ENCODE measurements at regions not wholly inside any gene's neighbourhood (a gene's known extent, or its start where the extent isn't known, plus 50 kb on each side); places are given as distances from the start of the nearest gene placed in this dataset.

DNA sequence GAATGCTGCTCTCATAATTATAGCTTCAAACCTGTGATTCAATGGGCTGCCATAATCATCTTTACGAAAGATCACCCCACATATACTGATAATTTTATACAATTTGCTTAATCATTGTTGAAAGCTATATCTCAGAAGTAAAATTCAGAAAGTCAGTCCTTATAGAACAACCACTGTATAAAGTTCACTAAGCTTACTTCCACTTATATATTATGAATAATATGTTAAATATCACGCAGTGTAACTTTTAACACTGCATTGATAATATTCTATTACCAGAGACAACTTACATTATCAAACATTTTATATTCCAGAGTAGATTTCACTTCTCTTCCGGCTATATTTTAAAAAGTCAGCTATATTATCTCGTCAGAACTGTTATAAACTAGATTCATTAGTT is 550.1 kb upstream of the PCDH20 start:
- no peaks in the 10 kb centered on the region for H3K9me3 ChIP-seq (replicated peaks; ENCODE audit: control insufficient read depth, low read depth, low read length)
- H3K27me3 ChIP-seq (ENCODE audit: control insufficient read depth, insufficient read depth, low read length): no peaks in the 10 kb centered on the region
- H3K36me3 ChIP-seq (ENCODE audit: control insufficient read depth, insufficient read depth, low read length): no peaks in the 10 kb centered on the region
- WGBS (ENCODE audit: insufficient coverage): no CpG with 5 or more reads among the region's 4 CpGs
- H3K4me3 ChIP-seq (ENCODE audit: low read length): no peak overlapping the region
- H3K27ac ChIP-seq (ENCODE audit: low read length): no peak overlapping the region
- DNase-seq: no peak
- no peaks in the 10 kb centered on the region for H3K4me1 ChIP-seq (ENCODE audit: control insufficient read depth, insufficient read depth, low read length)

DNA sequence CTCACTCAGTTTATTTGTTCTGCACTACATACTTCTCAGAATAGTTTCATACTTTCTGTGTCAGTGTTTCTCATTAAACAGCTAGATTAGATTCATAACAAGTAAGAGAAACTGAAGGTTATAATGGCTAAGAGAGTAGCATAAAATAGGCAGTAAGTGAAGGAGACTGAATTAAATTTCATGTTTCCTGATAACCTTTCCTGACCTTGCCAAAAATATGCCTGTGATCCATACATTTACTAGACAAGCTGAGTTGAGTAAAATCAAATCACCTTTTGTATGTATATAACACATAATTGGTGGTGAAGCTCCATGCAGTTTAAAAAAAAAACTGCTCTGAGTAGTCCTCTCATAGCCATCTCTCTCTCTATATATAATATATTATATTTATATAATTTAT is 545.3 kb upstream of the PCDH20 start:
- Histone ChIP-seq H3K36me3 (ENCODE audit: control insufficient read depth, insufficient read depth, low read length) (no peaks in the 10 kb centered on the region), H3K9me3 (replicated peaks; ENCODE audit: control insufficient read depth, low read depth, low read length) (no peaks in the 10 kb centered on the region), H3K4me1 (ENCODE audit: control insufficient read depth, insufficient read depth, low read length) (no peaks in the 10 kb centered on the region), H3K27me3 (ENCODE audit: control insufficient read depth, insufficient read depth, low read length) (no peaks in the 10 kb centered on the region), H3K4me3 (ENCODE audit: low read length) (no peak overlapping the region), H3K27ac (ENCODE audit: low read length) (no peak overlapping the region)
- no peak for DNase-seq

DNA sequence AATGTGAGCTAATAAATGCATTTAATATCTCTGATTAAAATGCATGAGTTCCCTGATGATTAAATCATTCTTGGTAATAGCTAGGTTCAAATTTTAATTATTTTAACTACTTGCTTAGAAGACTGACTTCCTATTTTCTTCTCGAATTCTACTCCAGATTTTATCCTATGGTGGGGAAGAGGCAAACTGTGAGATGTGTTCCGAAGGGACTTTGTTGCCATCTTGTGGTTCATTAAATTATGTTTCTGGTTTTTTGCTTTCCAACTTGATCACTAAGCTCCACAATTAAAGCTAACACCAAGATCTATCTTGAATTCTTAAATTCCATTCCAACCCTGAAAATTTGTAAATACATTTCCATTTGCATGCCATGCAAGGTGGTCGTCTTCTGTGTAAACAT is 538.4 kb upstream of the PCDH20 start:
- Histone ChIP-seq H3K27me3 (ENCODE audit: control insufficient read depth, insufficient read depth, low read length) (no peaks in the 10 kb centered on the region), H3K4me1 (ENCODE audit: control insufficient read depth, insufficient read depth, low read length) (no peaks in the 10 kb centered on the region), H3K4me3 (ENCODE audit: low read length) (no peak overlapping the region), H3K27ac (ENCODE audit: low read length) (no peak overlapping the region), H3K36me3 (ENCODE audit: control insufficient read depth, insufficient read depth, low read length) (no peaks in the 10 kb centered on the region), H3K9me3 (replicated peaks; ENCODE audit: control insufficient read depth, low read depth, low read length) (no peaks in the 10 kb centered on the region)
- peak; percentile 60 for DNase-seq
- WGBS (ENCODE audit: insufficient coverage): 10% methylated on average over 1 of the region's 3 CpGs

DNA sequence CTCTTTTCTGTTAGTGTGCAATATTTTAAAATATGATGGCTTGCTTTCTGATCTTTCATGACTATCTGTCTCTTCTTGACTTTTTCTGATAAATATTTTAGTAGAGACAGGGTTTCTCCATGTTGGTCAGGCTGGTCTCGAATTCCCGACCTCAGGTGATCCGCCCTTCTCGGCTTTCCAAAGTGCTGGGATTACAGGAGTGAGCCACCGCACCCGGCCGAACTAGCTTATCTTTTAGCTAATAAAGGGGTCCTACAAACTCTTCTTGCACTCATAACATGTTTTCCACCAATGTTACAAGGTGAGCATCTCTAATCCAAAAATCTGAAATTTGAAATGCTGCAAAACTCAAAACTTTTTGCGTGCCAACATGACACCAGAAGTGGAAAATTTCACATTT is 535.2 kb upstream of the PCDH20 start:
- Histone ChIP-seq H3K27me3 (ENCODE audit: control insufficient read depth, insufficient read depth, low read length) (no peaks in the 10 kb centered on the region), H3K9me3 (replicated peaks; ENCODE audit: control insufficient read depth, low read depth, low read length) (no peaks in the 10 kb centered on the region), H3K27ac (ENCODE audit: low read length) (no peak overlapping the region), H3K36me3 (ENCODE audit: control insufficient read depth, insufficient read depth, low read length) (no peaks in the 10 kb centered on the region), H3K4me1 (ENCODE audit: control insufficient read depth, insufficient read depth, low read length) (no peaks in the 10 kb centered on the region), H3K4me3 (ENCODE audit: low read length) (no peak overlapping the region)
- no peak for DNase-seq
- 88% methylated on average over 7 of the region's 8 CpGs for whole genome bisulfite sequencing (ENCODE audit: insufficient coverage)

DNA sequence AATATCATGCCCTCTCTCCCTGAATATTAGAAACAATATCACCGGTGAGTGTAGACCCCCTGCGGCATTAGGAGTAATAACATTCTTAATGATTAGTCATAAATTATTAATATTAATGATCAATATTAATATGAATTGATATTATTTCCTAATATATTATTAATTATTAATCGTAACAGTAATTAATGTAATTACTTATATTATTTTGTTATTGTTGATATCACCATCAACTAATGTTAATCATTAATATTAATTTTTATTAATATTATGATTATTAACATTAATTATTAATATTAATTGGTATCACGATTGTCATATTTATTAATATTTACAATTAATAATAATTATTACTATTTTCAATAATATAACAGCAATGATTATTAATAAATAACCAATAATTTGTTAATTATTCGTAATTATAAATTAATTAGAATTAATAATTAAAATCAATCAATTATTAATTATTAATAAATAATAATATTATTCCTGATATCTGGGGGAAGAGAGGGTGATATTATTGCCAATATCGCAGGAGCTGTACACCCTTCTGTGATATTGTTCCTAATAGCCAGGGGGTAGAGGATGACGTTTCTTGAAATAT is 528.8 kb upstream of the PCDH20 start:
- H3K4me3 ChIP-seq (ENCODE audit: low read length): no peak overlapping the region
- WGBS (ENCODE audit: insufficient coverage): no CpG with 5 or more reads among the region's 7 CpGs
- no peaks in the 10 kb centered on the region for H3K36me3 ChIP-seq (ENCODE audit: control insufficient read depth, insufficient read depth, low read length)
- H3K27me3 ChIP-seq (ENCODE audit: control insufficient read depth, insufficient read depth, low read length): no peaks in the 10 kb centered on the region
- H3K27ac ChIP-seq (ENCODE audit: low read length): no peak overlapping the region
- no peak for DNase-seq
- H3K9me3 ChIP-seq (replicated peaks; ENCODE audit: control insufficient read depth, low read depth, low read length): no peaks in the 10 kb centered on the region
- H3K4me1 ChIP-seq (ENCODE audit: control insufficient read depth, insufficient read depth, low read length): no peaks in the 10 kb centered on the region

DNA sequence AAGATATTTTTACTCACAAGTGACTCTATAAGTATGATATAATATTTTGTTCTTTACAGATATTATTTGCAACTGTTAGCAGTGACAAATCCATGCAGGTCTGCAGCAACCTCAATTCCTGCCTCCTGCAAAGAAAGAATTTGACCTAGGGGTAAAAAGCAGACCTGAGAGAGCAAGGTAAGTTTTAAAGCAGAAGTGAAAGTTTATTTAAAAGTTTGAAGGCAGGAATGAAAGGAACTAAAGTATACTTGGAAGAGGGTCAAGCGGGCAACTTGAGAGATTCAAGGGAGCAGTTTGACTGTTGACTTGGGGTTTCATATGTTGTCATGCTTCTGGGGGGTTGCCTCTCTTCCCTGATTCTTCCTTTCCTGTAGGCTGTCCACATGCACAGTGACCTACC is 520.1 kb upstream of the PCDH20 start:
- Histone ChIP-seq H3K27ac (ENCODE audit: low read length) (no peak overlapping the region), H3K36me3 (ENCODE audit: control insufficient read depth, insufficient read depth, low read length) (no peaks in the 10 kb centered on the region), H3K4me1 (ENCODE audit: control insufficient read depth, insufficient read depth, low read length) (no peaks in the 10 kb centered on the region), H3K27me3 (ENCODE audit: control insufficient read depth, insufficient read depth, low read length) (no peaks in the 10 kb centered on the region), H3K4me3 (ENCODE audit: low read length) (no peak overlapping the region), H3K9me3 (replicated peaks; ENCODE audit: control insufficient read depth, low read depth, low read length) (no peaks in the 10 kb centered on the region)
- no CpG with 5 or more reads among the region's 1 CpG for WGBS (ENCODE audit: insufficient coverage)
- DNase-seq: no peak

DNA sequence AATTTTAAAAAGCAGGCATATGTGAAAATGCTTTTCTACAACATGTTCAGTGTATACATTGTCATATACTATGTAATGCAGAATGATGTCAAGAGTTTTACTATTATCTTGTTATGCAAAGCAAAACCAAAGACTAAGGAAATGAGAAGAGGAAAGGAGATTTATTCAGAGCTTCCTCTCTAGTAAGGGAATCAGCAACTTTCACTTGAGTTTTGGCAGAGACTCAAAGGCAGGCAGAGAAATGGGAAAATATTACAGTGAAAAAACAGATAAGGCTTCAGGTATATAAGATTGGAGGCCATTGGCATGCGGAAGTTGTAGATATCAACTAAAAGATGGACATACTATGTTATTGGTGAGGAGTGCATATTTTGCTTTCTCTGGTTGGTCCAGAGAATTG is 512.0 kb upstream of the PCDH20 start:
- Histone ChIP-seq H3K9me3 (replicated peaks; ENCODE audit: control insufficient read depth, low read depth, low read length) (no peaks in the 10 kb centered on the region), H3K4me1 (ENCODE audit: control insufficient read depth, insufficient read depth, low read length) (no peaks in the 10 kb centered on the region), H3K27me3 (ENCODE audit: control insufficient read depth, insufficient read depth, low read length) (no peaks in the 10 kb centered on the region), H3K36me3 (ENCODE audit: control insufficient read depth, insufficient read depth, low read length) (no peaks in the 10 kb centered on the region), H3K4me3 (ENCODE audit: low read length) (no peak overlapping the region), H3K27ac (ENCODE audit: low read length) (no peak overlapping the region)
- peak; percentile 2 for DNase-seq
- WGBS (ENCODE audit: insufficient coverage): 100% methylated on average over 1 of the region's 1 CpG

DNA sequence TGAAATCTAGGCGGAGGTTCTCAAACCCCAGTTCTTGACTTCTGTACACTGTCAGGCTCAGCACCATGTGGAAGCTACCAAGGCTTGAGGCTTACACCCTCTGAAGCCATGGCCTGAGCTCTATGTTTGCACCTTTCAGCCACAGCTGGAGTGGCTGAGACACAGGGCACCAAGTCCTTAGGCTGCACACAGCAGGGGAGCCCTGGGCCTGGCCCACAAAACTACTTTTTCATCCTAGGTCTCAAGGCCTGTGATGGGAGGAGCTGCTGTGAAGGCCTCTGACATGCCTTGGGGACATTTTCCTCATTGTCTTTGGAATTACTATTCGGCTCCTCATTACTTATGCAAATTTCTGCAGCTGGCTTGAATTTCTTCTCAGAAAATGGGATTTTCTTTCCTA is 503.2 kb upstream of the PCDH20 start:
- Histone ChIP-seq H3K36me3 (ENCODE audit: control insufficient read depth, insufficient read depth, low read length) (no peaks in the 10 kb centered on the region), H3K27ac (ENCODE audit: low read length) (no peak overlapping the region), H3K4me3 (ENCODE audit: low read length) (no peak overlapping the region), H3K9me3 (replicated peaks; ENCODE audit: control insufficient read depth, low read depth, low read length) (no peaks in the 10 kb centered on the region), H3K27me3 (ENCODE audit: control insufficient read depth, insufficient read depth, low read length) (no peaks in the 10 kb centered on the region), H3K4me1 (ENCODE audit: control insufficient read depth, insufficient read depth, low read length) (no peaks in the 10 kb centered on the region)
- DNase-seq: no peak
- WGBS (ENCODE audit: insufficient coverage): 79% methylated on average over 2 of the region's 2 CpGs

DNA sequence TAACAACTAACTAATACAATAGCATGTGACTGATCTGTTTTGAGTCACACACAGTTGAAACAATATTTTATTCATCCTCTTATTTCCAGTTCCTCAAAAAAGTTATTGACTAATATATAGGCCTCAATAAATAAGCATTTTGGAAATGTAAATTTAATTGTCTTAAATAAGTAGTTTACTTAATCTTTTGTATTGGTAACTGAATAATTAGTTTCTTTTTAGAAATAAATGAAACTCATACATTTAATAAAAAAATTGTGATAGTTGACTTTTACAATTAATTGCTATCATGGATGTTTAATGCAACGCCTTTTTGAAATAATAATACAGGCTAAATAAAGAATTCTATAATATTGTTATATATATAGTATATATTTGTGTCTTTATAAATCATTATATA is 500.8 kb upstream of the PCDH20 start:
- no peaks in the 10 kb centered on the region for H3K4me1 ChIP-seq (ENCODE audit: control insufficient read depth, insufficient read depth, low read length)
- H3K4me3 ChIP-seq (ENCODE audit: low read length): no peak overlapping the region
- H3K9me3 ChIP-seq (replicated peaks; ENCODE audit: control insufficient read depth, low read depth, low read length): no peaks in the 10 kb centered on the region
- WGBS (ENCODE audit: insufficient coverage): no CpG with 5 or more reads among the region's 1 CpG
- H3K27ac ChIP-seq (ENCODE audit: low read length): no peak overlapping the region
- no peaks in the 10 kb centered on the region for H3K36me3 ChIP-seq (ENCODE audit: control insufficient read depth, insufficient read depth, low read length)
- DNase-seq: no peak
- H3K27me3 ChIP-seq (ENCODE audit: control insufficient read depth, insufficient read depth, low read length): no peaks in the 10 kb centered on the region

DNA sequence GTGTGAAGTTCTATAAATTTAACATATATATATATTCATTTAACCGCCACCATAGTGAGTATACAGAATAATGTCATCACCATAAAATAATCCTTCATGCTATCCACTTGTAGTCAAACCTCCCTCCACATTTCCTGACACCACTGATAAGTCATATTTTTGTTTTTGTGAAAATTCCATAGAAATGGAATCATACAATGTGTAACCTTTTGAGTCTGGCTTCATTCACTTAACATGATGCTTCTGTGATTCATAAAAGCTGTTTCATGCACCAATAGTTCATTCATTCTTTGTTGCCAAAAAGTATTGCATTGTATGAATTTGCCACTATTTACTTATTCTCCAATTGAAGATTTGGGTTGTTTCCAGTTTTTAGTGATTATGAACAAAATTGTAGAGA is 497.5 kb upstream of the PCDH20 start:
- H3K27me3 ChIP-seq (ENCODE audit: control insufficient read depth, insufficient read depth, low read length): no peaks in the 10 kb centered on the region
- no peak for DNase-seq
- no peak overlapping the region for H3K27ac ChIP-seq (ENCODE audit: low read length)
- H3K9me3 ChIP-seq (replicated peaks; ENCODE audit: control insufficient read depth, low read depth, low read length): no peaks in the 10 kb centered on the region
- H3K36me3 ChIP-seq (ENCODE audit: control insufficient read depth, insufficient read depth, low read length): no peaks in the 10 kb centered on the region
- H3K4me3 ChIP-seq (ENCODE audit: low read length): no peak overlapping the region
- H3K4me1 ChIP-seq (ENCODE audit: control insufficient read depth, insufficient read depth, low read length): no peaks in the 10 kb centered on the region
- no CpG with 5 or more reads among the region's 1 CpG for WGBS (ENCODE audit: insufficient coverage)

DNA sequence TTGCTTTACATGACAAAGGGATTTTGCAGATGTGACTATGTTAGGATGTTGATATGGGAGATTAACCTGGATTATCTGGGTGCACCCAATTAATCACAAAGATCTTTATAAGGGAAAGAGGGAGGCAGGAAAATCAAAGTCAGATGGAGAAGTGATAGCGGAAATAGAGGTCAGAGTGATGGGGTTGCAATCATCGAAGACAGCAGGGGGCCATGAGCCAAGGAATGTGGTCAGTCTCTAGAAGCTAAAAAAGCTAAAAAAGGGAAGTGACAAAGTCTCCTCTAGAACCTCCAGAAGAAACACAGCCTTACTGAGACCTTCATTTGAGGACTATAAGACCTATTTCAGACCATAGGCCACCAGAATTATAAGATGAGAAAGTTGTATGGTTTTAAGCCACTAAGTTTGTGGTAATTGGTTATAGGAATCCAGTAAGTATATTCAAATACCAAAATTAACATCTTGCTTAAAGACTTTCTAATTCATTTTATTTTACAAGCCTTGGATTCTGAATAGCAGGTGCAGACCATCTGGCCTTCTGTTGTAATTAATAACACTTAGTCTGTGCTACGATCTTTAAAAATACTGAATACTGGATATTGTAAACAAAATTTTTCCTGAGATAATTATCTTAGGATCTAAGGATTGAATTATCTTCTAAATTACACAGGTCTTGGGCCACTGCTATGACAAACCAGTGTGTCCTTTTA is 493.4 kb upstream of the PCDH20 start:
- no peak overlapping the region for H3K27ac ChIP-seq (ENCODE audit: low read length)
- H3K4me1 ChIP-seq (ENCODE audit: control insufficient read depth, insufficient read depth, low read length): no peaks in the 10 kb centered on the region
- no peak for DNase-seq
- no CpG with 5 or more reads among the region's 3 CpGs for WGBS (ENCODE audit: insufficient coverage)
- H3K27me3 ChIP-seq (ENCODE audit: control insufficient read depth, insufficient read depth, low read length): no peaks in the 10 kb centered on the region
- no peak overlapping the region for H3K4me3 ChIP-seq (ENCODE audit: low read length)
- no peaks in the 10 kb centered on the region for H3K9me3 ChIP-seq (replicated peaks; ENCODE audit: control insufficient read depth, low read depth, low read length)
- H3K36me3 ChIP-seq (ENCODE audit: control insufficient read depth, insufficient read depth, low read length): no peaks in the 10 kb centered on the region
